Skeletal muscle cell (primary cell): ENCODE measurements at regions not wholly inside any gene's neighbourhood (a gene's known extent, or its start where the extent isn't known, plus 50 kb on each side); places are given as distances from the start of the nearest gene placed in this dataset.
"Not testable (repeated sequence)": the region's sequence is repeated elsewhere in the genome, so short reads cannot be mapped to it uniquely, and the experiment has no call there.

Experiments used
- DNase-seq: peaks from one replicate; pipeline ENCODE4 v3.0.0-alpha.2; 2010; ENCODE audit warnings: low read depth
- H3K4me3 ChIP-seq: 2 replicates; pipeline ENCODE4 v1.5.1; 2011; ENCODE audit warnings: low read depth, mild to moderate bottlenecking, control low read depth, low read length, moderate library complexity

DNA sequence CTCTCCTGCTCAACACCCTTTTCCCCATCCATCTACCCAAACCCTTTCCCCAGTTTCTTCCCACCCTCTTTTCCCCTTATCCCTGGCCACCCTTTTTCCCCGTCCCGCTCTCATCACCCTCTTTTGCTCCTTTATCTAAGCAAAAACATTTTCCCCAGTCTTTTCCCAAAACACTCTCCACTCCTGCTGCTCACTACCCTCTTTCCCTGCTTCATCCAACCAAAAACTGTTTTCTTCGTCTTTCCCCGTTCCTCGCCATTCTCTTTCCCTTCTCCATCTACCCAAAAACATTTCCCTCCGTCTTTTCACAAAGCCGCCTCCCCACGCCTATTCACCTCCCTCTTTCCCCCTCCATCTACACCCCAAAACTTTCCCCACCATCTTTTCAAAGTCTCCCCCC, 80.9 kb upstream of the KCNJ18 start:
- H3K4me3 ChIP-seq, DNase-seq: not testable (repeated sequence)

GRCh38 chr17:21612123-21613070, 79.9 kb upstream of the KCNJ18 start:
- not testable (repeated sequence) for H3K4me3 ChIP-seq, DNase-seq

DNA sequence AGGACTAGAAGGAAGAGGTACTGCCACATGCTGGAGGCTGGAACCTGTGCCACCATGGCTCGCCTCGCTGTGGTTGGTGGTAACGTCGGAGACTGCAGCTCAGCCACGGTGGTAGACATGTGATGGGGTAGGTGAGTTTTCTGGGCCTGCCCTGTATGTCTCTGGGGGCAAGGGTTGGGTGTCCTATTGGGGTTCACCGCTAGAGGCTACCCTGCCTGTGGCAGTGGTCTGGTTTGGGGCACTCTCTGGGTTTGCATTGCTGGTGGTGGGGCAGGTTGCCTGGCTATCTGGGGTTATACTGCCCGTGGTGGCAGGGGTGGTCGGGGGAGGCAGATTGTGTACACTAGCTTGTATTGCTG, 79.3 kb upstream of the KCNJ18 start:
- no peak for DNase-seq
- H3K4me3 ChIP-seq = no peak overlapping the region

- not testable (repeated sequence) for H3K4me3 ChIP-seq, DNase-seq
These were observed 65.3 kb upstream of the KCNJ18 start for GRCh38 chr17:21626987-21627386.
